RWPE1 (cell line): ENCODE measurements at regions not wholly inside any gene's neighbourhood (a gene's known extent, or its start where the extent isn't known, plus 50 kb on each side); places are given as distances from the start of the nearest gene placed in this dataset.

Experiments
- CTCF ChIA-PET: fragments of 350-600 bp; sonication (Branson Sonifier 250); formaldehyde crosslinking; extraction: SDS; loops from one replicate; lab custom pipeline; 2021; lab: Yijun Ruan, JAX
- POLR2A ChIA-PET: fragments of 400-600 bp; formaldehyde crosslinking; extraction: SDS; loops from one replicate; lab custom pipeline; 2020; ENCODE audit warnings: antibody characterized with exemption; ENCODE audit not compliant: low non-redundant PET; lab: Yijun Ruan, JAX
- DNase-seq: peaks from one replicate; pipeline ENCODE4 v3.0.0; 2012; ENCODE audit warnings: low spot score
- H3K27ac ChIP-seq: fragments of 450-650 bp; 2 replicates; pipeline ENCODE4 v1.5.1; 2017
- TF ChIP-seq, protein P1 (sequence below): fragments of 450-650 bp; conservative IDR thresholded peaks from 2 replicates; pipeline ENCODE4 v1.5.1; 2017; ENCODE audit warnings: low read depth, mild to moderate bottlenecking

DNA sequence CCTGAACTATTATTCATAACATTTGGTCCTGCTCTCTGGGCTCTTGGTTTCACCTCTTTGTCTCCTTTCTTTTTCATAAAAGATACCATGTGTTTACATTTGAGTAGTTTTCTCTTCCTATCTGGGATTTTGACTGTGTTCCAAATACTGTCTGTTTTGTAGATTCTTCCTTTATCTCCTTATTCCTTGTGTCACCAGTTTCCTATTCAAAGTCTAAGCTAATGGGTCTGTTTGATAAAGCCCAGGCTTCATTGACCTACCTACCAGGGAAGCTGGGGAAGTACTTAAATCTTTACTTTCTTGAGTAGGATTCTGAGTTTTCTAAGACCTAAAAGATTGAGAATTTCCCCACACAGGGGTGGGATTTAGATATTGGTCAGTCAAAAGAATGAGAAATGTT lies 409.5 kb downstream of the RAPGEF2 start:
- POLR2A ChIA-PET = no interaction called here
- no peak for DNase-seq
- no peak overlapping the region for H3K27ac ChIP-seq
- CTCF ChIA-PET = no interaction called here
- TF ChIP-seq, protein P1, sequence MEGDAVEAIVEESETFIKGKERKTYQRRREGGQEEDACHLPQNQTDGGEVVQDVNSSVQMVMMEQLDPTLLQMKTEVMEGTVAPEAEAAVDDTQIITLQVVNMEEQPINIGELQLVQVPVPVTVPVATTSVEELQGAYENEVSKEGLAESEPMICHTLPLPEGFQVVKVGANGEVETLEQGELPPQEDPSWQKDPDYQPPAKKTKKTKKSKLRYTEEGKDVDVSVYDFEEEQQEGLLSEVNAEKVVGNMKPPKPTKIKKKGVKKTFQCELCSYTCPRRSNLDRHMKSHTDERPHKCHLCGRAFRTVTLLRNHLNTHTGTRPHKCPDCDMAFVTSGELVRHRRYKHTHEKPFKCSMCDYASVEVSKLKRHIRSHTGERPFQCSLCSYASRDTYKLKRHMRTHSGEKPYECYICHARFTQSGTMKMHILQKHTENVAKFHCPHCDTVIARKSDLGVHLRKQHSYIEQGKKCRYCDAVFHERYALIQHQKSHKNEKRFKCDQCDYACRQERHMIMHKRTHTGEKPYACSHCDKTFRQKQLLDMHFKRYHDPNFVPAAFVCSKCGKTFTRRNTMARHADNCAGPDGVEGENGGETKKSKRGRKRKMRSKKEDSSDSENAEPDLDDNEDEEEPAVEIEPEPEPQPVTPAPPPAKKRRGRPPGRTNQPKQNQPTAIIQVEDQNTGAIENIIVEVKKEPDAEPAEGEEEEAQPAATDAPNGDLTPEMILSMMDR = no peak

DNA sequence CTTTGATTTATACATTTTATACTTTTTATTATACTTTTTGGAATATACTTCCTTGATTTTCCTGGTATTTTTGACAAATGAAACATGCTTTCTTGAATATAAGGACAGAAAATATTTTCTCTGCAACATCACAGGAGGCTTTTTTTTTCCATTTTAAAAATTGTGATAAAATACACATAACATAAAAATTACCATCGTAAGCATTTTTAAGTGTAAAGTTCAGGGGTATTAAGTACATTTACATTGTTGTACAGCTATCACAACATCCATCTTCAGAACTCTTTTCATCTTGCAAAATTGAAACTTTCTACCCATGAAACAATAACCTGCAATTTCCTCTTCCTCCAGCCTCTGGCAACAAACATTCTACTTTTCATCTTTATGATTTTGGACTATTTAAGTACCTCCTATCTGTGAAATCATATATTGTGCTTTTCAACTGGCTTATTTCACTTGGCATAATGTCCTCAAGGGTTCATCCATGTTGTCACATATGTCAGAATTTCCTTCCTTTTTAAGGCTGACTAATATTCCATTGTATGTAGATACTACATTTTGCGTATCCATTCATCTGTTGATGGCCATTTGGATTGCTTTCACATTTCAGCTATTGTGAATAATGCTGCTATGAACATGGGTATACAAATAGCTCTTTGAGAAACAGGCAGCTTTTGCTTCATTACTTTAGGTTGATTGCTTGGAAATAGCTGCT lies 412.6 kb downstream of the RAPGEF2 start:
- TF ChIP-seq, protein P1 = no peak
- ChIA-PET POLR2A (no interaction called here), CTCF (no interaction called here)
- DNase-seq = no peak
- H3K27ac ChIP-seq = no peak overlapping the region

DNA sequence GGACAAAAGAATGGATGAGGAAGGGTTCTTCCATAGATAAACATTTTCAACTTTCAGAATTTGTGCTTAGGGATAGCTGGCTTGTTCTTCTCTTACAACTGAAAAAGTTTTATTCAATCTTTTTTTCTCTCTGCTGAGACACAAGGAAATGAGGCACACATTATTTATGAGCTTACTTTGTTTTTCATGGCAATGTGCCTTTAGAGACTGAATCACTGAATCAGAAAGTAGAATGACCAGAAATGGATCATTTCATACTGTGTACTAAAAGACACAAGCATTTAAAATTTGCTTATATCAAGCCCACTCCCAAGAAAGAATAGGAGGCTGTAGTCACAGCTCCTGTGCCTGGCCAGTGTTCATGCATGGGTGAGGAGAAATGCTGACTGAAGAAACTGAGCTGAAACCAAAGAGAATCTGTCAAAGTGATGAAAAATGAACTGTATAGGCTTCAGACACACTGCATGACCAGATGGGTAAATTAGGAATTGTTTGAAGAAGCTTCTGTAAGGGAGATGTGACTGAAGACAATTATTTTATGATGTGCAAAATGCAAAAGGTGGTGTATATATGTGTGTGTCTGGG lies 413.8 kb downstream of the RAPGEF2 start:
- DNase-seq = no peak
- CTCF ChIA-PET = interaction anchor here (0.6 kb wide), 2 partner anchors 234 to 1659 kb away, joined by 3 read pairs; no protein-coding TSS in a partner anchor
- POLR2A ChIA-PET = no interaction called here

DNA sequence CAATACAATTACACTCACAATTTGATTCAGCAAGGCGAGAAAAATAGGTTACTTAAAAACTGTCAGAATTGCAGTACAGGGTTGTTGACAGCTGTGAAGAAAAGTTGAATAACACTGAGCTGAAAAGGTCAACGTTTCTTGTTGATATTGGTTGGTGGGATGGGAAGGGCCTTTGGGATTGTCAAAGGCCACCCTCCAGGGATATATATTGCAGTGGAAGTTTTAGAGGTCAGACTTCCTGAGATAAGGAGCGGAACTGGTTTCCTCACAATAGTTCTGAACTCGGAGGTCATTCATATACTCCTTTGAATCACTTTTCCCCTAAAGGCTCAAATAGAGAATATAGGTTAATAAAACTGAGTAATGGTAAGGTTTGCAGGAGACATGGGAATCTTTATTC lies 417.2 kb downstream of the RAPGEF2 start:
- ChIA-PET CTCF (no interaction called here), POLR2A (no interaction called here)
- no peak overlapping the region for H3K27ac ChIP-seq
- TF ChIP-seq, protein P1 = no peak
- DNase-seq = no peak

More for the DNA sequence above, 413.8 kb downstream of the RAPGEF2 start:
- TF ChIP-seq, protein P1 = no peak
- no peak overlapping the region for H3K27ac ChIP-seq

DNA sequence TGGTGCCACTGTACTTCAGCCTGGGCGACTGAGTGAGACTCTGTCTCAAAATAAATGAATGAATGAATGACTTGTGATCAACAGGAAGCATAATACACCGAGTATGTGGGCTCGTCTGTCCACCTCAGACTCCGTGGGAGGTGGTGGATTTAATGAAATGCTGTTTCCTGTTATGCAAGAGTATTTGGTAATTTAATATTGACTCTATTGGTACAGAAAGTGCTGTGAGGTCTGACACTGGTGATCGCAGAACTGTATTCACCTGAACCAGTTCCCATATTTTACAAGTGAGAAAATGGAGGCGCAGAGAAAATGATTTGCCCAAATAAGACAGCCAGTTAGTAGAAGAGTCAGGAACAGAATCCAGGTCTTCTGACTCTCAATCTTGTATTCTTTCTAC lies 423.3 kb downstream of the RAPGEF2 start:
- TF ChIP-seq, protein P1 = no peak
- DNase-seq = no peak
- no peak overlapping the region for H3K27ac ChIP-seq
- CTCF ChIA-PET = no interaction called here
- POLR2A ChIA-PET = no interaction called here

DNA sequence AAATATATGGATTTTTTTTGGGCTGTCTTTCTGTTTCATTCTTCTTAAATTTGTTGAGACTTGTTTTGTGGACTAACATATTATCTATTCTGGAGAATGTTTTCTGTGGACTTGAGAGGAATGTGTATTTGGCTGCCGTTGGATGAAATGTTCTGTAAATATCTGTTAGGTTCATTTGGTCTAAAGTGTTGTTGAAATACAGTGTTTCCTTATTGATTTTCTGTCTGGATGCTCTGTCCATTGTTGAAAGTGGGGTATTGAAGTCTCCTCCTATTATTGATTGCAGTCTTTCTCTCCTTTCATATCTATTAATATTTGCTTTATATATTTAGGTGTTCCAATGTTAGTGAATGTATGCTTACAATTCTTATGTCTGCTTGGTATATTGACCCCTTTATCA lies 431.8 kb downstream of the RAPGEF2 start:
- TF ChIP-seq, protein P1 = no peak
- ChIA-PET CTCF (no interaction called here), POLR2A (no interaction called here)

More for the DNA sequence above, 431.8 kb downstream of the RAPGEF2 start:
- no peak for DNase-seq
- no peak overlapping the region for H3K27ac ChIP-seq
